Kidney (tissue), 13 donors: ENCODE measurements at regions not wholly inside any gene's neighbourhood (a gene's known extent, or its start where the extent isn't known, plus 50 kb on each side); places are given as distances from the start of the nearest gene placed in this dataset.

Experiments
- DNase-seq, 5 donors: peaks; one replicate each; pipeline ENCODE4 v3.0.0-alpha.2; 2013 to 2020
- FAIRE-seq: peaks from 2 replicates; lab custom pipeline; 2012; peaks lifted over from hg19 to GRCh38; lab: Jason Lieb, UNC
- H3K27ac ChIP-seq, 2 donors: one replicate each; pipeline ENCODE4 v1.7.0; 2013; ENCODE audit warnings: low read depth in 2 of 2, low read length in 2 of 2, inconsistent platforms in 1 of 2
- H3K27me3 ChIP-seq: one replicate; pipeline ENCODE4 v1.7.1; 2013; ENCODE audit warnings: low read length, inconsistent platforms; ENCODE audit not compliant: control insufficient read depth, insufficient read depth
- H3K36me3 ChIP-seq, 3 donors: one replicate each; pipeline versions ENCODE4 v1.7.0 to v1.7.1; 2013; ENCODE audit warnings: low read length in 3 of 3, control low read depth in 1 of 3, inconsistent platforms in 1 of 3; ENCODE audit not compliant: insufficient read depth in 3 of 3, control insufficient read depth in 2 of 3
- H3K4me1 ChIP-seq, 3 donors: one replicate each; pipeline versions ENCODE4 v1.7.0 to v1.7.1; 2013; ENCODE audit warnings: low read length in 3 of 3, inconsistent platforms in 1 of 3, low read depth in 1 of 3; ENCODE audit not compliant: control insufficient read depth in 2 of 3, insufficient read depth in 2 of 3
- H3K4me3 ChIP-seq, 3 donors: one replicate each; pipeline versions ENCODE4 v1.7.0 to v1.8.1; 2013; ENCODE audit warnings: low read length in 3 of 3, control low read depth in 1 of 3, inconsistent platforms in 1 of 3
- H3K9ac ChIP-seq, 3 donors: one replicate each; pipeline versions ENCODE4 v1.7.0 to v1.7.1; 2013; ENCODE audit warnings: low read length in 3 of 3, control low read depth in 1 of 3, inconsistent platforms in 1 of 3
- H3K9me3 ChIP-seq, 3 donors: one replicate each; pipeline versions ENCODE4 v1.7.0 to v1.7.1; 2013; ENCODE audit warnings: low read length in 3 of 3, control low read depth in 1 of 3, inconsistent platforms in 1 of 3; ENCODE audit not compliant: control insufficient read depth in 2 of 3, insufficient read depth in 1 of 3
- CTCF ChIP-seq: IDR thresholded peaks from 3 replicates; pipeline ENCODE4 v1.5.1; 2012; ENCODE audit warnings: mild to moderate bottlenecking, moderate library complexity, borderline replicate concordance; ENCODE audit not compliant: insufficient read depth; ENCODE audit errors: extremely low read depth
- intact Hi-C: fragments of 100-400 bp; cut with DNase I; formaldehyde crosslinking; loops from one replicate; pipeline ENCODE4 v1.11.1; 2022
- donor health status: control.
- donor health status: control.
- donor health status: control.
- donor health status: control.
- donor health status: control.
- donor health status: DM: yes; HTN: yes; CAD: no.
- donor health status: Normal renal cell carcinoma (clear cell type).

DNA sequence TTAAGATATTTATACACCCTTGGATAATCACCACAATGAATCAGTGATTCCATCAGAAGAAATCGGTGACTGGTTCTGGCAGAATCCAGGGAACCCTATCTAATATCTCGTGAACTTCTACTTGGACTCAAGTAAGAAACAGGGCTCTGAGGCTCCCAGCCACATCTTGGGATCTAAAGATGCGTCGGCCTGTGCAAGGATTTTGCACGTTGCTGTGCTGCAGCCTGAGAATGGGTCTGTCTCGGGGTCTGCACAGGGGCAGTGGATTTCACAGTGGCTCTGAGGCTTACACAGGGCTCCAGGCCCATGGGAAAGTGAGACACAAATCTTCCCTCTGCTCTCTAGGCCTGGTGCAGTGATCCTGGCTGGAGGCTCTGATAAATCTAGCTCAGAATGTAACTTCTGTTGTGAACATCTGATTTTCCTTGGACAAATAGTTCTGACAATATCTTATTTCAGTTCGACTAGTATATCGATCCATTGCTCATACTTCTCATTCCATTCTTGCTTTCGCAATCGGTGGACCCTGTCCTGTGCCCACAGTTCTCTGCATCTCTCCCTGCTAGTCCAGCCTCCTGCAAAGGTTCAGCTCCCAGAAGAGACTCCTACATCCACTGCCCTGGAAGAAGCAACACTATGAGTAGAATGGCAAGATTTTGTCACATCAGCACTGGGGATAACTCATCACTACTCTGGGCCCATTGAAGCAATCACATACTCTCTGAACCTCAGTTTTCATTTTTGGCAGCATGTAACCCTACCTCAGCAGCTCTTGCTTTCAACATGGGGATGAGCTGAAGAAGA is 105.5 kb upstream of the TOP3B start:
- no peaks in the 10 kb centered on the region for H3K9me3 ChIP-seq
- no peaks in the 10 kb centered on the region for H3K36me3 ChIP-seq
- no peaks in the 10 kb centered on the region for H3K4me1 ChIP-seq
- DNase-seq, result no peak
- no peak for TF ChIP-seq CTCF
- H3K27me3 ChIP-seq, result no peaks in the 10 kb centered on the region
- H3K9ac ChIP-seq, result no peak overlapping the region
- no peak for FAIRE-seq
- no peak overlapping the region for H3K4me3 ChIP-seq
- H3K27ac ChIP-seq, result no peak overlapping the region
- intact Hi-C loops, result no loop called here

GRCh38 chr22:22086501-22087158 is 104.0 kb upstream of the TOP3B start:
- no peak for DNase-seq
- Histone ChIP-seq H3K36me3 (no peaks in the 10 kb centered on the region), H3K4me3 (no peak overlapping the region), H3K9ac (no peak overlapping the region), H3K27me3 (no peaks in the 10 kb centered on the region), H3K27ac (no peak overlapping the region), H3K9me3 (no peaks in the 10 kb centered on the region), H3K4me1 (no peaks in the 10 kb centered on the region)
- no peak for FAIRE-seq
- intact Hi-C loops, result no loop called here
- TF ChIP-seq CTCF, result no peak

- no peak for DNase-seq
- FAIRE-seq, result no peak
- no peaks in the 10 kb centered on the region for H3K27me3 ChIP-seq
- intact Hi-C loops, result no loop called here
- H3K27ac ChIP-seq, result no peak overlapping the region
- no peaks in the 10 kb centered on the region for H3K9me3 ChIP-seq
- no peaks in the 10 kb centered on the region for H3K4me1 ChIP-seq
- no peaks in the 10 kb centered on the region for H3K36me3 ChIP-seq
- no peak overlapping the region for H3K4me3 ChIP-seq
- no peak for TF ChIP-seq CTCF
- H3K9ac ChIP-seq, result no peak overlapping the region
Measured at GRCh38 chr22:22085702-22086500, 103.3 kb upstream of the TOP3B start.
